GM13977 (cell line): ENCODE measurements at regions not wholly inside any gene's neighbourhood (a gene's known extent, or its start where the extent isn't known, plus 50 kb on each side); places are given as distances from the start of the nearest gene placed in this dataset.

Experiments
- DNase-seq: peaks from one replicate; pipeline ENCODE4 v3.0.0; 2012; ENCODE audit warnings: low spot score
- CTCF ChIP-seq: IDR thresholded peaks from 2 replicates; pipeline ENCODE4 v1.5.1; 2012; ENCODE audit warnings: mild to moderate bottlenecking, control low read depth; ENCODE audit not compliant: insufficient read depth; ENCODE audit errors: extremely low read depth, missing control alignments
- in situ Hi-C: fragments of 300-500 bp; cut with MboI; formaldehyde crosslinking; loops from one replicate; pipeline ENCODE4 v1.12.0; 2022; ENCODE audit warnings: low sequenced_read_pairs, low pct_unique_long_range_greater_than_20kb, mixed read lengths, inconsistent platforms; ENCODE audit not compliant: unreplicated experiment

DNA sequence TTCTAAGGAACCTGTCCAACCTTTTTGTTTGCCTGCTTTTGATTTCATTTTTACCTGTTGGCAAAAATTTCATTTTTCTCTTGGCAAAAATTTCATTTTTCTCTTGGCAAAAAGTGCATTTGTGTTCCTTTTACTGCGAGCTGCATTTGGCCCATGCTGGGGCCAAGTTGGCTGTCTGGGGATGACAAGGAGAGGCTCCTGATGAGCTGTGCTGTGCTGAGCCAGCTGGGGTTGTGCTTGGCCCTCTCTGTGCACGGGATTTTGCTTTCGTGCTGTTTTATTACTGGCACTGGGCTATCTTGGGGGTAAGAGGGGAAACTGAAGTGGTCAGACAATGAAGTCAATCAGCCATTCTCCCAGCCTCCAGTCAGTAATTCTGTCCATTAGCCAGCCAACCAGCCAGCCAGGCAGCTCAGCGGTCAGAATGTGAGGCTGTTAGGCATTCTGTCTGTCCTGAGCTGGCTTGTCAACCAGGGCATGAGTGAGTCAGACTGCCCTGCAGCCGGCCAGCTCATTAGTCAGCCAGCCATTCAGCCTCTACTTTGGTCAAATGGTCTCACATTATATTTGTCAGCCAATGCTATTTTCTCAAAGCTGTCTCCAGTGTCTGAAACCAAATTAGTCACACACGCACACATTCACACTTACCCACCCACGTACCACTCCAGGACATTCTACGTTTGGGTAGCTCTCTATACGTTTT is 56.9 kb upstream of the PRPS1 start:
- DNase-seq, result no peak
- in situ Hi-C loops, result no loop called here
- no peak for TF ChIP-seq CTCF

GRCh38 chrX:107573016-107573415 is 55.3 kb upstream of the PRPS1 start:
- no peak for TF ChIP-seq CTCF
- in situ Hi-C loops, result no loop called here
- DNase-seq, result no peak

DNA sequence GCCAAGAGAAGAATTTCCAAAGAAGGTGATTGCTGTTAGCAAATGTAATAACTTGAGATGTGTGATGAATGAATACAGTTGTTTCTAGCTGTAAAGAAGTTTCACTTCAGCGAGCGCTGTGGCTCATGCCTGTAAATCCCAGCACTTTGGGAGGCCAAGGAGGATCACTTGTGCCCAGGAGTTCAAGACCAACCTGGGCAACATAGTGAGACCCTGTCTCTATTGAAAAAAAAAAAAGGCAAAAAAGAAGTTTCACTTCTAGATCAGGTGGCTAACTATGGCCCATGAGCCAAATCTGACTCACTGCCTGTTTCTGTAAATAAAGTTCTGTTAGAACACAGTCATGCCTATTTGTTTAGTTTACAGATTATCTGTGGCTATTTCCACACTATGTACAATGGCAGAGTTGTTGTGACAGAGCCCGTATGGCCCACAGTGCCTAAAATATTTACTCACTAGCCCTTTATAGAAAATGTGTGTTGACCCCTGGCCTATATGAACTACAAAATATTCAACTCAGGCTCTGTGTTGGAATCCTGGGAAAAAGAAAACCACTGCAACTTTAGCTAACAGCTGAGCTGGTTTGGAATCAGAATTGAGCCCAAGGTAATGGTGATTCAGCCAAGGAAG is 54.1 kb upstream of the PRPS1 start:
- TF ChIP-seq CTCF, result no peak
- DNase-seq, result no peak
- in situ Hi-C loops, result no loop called here

GRCh38 chrX:107574711-107575110 is 53.6 kb upstream of the PRPS1 start:
- no peak for DNase-seq
- no peak for TF ChIP-seq CTCF
- in situ Hi-C loops, result no loop called here

DNA sequence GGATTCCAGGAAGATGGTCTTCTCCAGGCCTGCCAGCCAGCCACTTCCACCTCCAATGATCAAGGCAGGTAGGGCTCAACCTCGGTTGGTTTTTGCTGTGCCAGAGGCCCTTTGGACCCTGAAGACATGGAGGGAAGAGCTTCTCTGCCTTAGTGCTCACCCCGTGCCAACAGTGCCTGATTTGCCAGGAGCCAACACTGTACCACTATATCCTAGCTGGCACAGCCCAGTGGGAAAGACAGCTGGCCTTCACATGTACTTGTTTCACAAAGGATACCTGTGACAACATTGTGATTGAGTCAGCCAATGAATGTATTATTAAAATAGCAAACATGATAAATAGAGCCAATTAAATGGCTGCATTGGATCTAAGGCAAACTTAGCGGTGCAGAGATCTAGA is 51.9 kb upstream of the PRPS1 start:
- no peak for TF ChIP-seq CTCF
- DNase-seq, result no peak
- in situ Hi-C loops, result no loop called here

GRCh38 chrX:107576841-107577240 is 51.5 kb upstream of the PRPS1 start:
- no peak for TF ChIP-seq CTCF
- DNase-seq, result no peak
- in situ Hi-C loops, result no loop called here

GRCh38 chrX:107577933-107578332 is 50.4 kb upstream of the PRPS1 start:
- DNase-seq, result no peak
- in situ Hi-C loops, result no loop called here
- no peak for TF ChIP-seq CTCF
